ENCODE measurements at regions not wholly inside any gene's neighbourhood (a gene's known extent, or its start where the extent isn't known, plus 50 kb on each side); places are given as distances from the start of the nearest gene placed in this dataset.
A peak's percentile ranks its signal among the peaks of the same experiment; 100 is the strongest.

GRCh38 chr2:163456953-163457743 is 278.7 kb downstream of the FIGN start:
- DNase-seq (ENCODE audit: low read depth) = no peak

- DNase-seq (ENCODE audit: low read depth) = no peak
Observed at GRCh38 chr2:163455815-163456214, 280.0 kb downstream of the FIGN start.

GRCh38 chr2:163453920-163454319 is 281.9 kb downstream of the FIGN start:
- DNase-seq (ENCODE audit: low read depth) = no peak

GRCh38 chr2:163441603-163442002 is 294.2 kb downstream of the FIGN start:
- DNase-seq (ENCODE audit: low read depth) = no peak

- DNase-seq (ENCODE audit: low read depth) = no peak
Observed at GRCh38 chr2:163436963-163437362, 298.8 kb downstream of the FIGN start.

GRCh38 chr2:163428187-163428586 is 307.6 kb downstream of the FIGN start:
- no peak for DNase-seq (ENCODE audit: low read depth)

- no peak for DNase-seq (ENCODE audit: low read depth)
Observed at GRCh38 chr2:163420604-163421003, 315.2 kb downstream of the FIGN start.

- no peak for DNase-seq (ENCODE audit: low read depth)
Observed at GRCh38 chr2:163419000-163419830, 316.6 kb downstream of the FIGN start.

GRCh38 chr2:163417596-163418337 is 318.0 kb downstream of the FIGN start:
- no peak for DNase-seq (ENCODE audit: low read depth)

- no peak for DNase-seq (ENCODE audit: low read depth)
Observed at GRCh38 chr2:163414121-163414520, 321.7 kb downstream of the FIGN start.

- peak; percentile 25 for DNase-seq (ENCODE audit: low read depth)
Observed at GRCh38 chr2:163407296-163407695, 328.5 kb downstream of the FIGN start.

GRCh38 chr2:163405298-163405697 is 330.5 kb downstream of the FIGN start:
- no peak for DNase-seq (ENCODE audit: low read depth)

GRCh38 chr2:163401481-163401880 is 334.3 kb downstream of the FIGN start:
- DNase-seq (ENCODE audit: low read depth) = peak; percentile 40

GRCh38 chr2:163397451-163397850 is 338.4 kb downstream of the FIGN start:
- no peak for DNase-seq (ENCODE audit: low read depth)

GRCh38 chr2:163395602-163396001 is 340.2 kb downstream of the FIGN start:
- DNase-seq (ENCODE audit: low read depth) = no peak

GRCh38 chr2:163389838-163390237 is 346.0 kb downstream of the FIGN start:
- no peak for DNase-seq (ENCODE audit: low read depth)

GRCh38 chr2:163375472-163375871 is 360.3 kb downstream of the FIGN start:
- no peak for DNase-seq (ENCODE audit: low read depth)

GRCh38 chr2:163375070-163375469 is 360.7 kb downstream of the FIGN start:
- no peak for DNase-seq (ENCODE audit: low read depth)

GRCh38 chr2:163374282-163374681 is 361.5 kb downstream of the FIGN start:
- DNase-seq (ENCODE audit: low read depth) = no peak

- no peak for DNase-seq (ENCODE audit: low read depth)
Observed at GRCh38 chr2:163373496-163373895, 362.3 kb downstream of the FIGN start.

- no peak for DNase-seq (ENCODE audit: low read depth)
Observed at GRCh38 chr2:163370169-163370886, 365.5 kb downstream of the FIGN start.

- DNase-seq (ENCODE audit: low read depth) = no peak
Observed at GRCh38 chr2:163369111-163369510, 366.7 kb downstream of the FIGN start.

All from stromal cell of bone marrow (primary cell).